AG08396 (cell line): ENCODE measurements at regions not wholly inside any gene's neighbourhood (a gene's known extent, or its start where the extent isn't known, plus 50 kb on each side); places are given as distances from the start of the nearest gene placed in this dataset.
"Not testable (repeated sequence)": the region's sequence is repeated elsewhere in the genome, so short reads cannot be mapped to it uniquely, and the experiment has no call there.

Experiments
- DNase-seq: peaks from one replicate; pipeline ENCODE4 v3.0.0; 2012; ENCODE audit warnings: low spot score, mixed read lengths

DNA sequence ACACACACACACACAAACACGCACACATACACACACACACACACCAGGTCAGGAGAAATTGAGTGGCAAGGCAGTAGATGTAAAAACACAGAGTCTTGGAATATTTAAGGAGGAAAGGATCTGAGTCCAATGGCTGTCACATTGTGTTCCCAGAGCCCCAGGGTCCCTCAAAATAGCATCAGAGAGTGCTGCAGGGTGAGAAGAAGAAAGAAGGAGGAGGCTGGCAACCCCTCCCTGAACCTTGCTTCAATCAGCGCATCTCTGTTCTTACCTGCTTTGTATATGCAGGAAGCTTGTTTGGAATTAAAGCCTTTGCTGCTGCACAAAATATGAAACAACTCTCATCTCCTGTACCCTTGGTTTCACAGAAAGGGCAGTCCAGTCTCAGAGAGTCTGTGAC lies 406.5 kb downstream of the MIAT start:
- DNase-seq, result no peak

DNA sequence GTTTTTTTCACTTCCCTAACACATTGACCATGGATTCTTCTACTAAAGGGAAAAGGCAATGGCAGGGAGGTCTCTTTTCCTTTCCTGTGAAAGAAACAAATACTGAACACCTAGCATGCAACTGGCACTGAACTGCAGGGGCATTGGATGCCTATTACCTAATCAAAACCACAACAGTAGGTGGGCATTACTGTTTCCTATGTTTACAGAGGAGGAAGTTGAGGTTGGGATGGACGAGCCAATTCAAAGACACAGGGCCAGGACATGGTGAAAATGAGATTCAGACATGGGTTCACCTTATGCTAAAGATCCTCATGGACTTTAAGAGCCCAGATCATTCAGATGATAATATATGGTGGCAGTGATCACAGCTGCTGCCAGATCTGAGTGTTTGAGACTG lies 407.0 kb downstream of the MIAT start:
- DNase-seq, result no peak

- no peak for DNase-seq
These were observed 407.9 kb downstream of the MIAT start for GRCh38 chr22:27065279-27065678.

GRCh38 chr22:27066856-27067255 lies 409.5 kb downstream of the MIAT start:
- DNase-seq, result no peak

DNA sequence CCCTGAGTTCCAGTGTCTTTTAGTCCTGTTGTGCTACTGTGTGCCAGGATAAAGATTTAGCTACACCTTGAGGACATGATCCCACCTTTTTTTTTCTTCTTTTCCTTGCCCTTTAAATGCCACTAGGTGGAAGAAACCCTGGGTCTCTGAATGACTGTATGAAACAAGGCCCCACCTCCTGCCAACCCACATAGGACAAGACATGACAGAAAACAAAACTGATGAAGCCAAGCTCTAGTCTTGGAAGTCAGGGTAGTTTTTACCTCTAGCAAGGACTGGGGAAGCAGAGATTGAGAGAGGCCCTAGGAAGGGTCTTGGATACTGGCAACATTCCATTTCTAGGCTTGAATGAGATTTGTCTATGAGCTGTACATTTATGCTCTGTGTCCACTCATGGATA lies 410.7 kb downstream of the MIAT start:
- no peak for DNase-seq

DNA sequence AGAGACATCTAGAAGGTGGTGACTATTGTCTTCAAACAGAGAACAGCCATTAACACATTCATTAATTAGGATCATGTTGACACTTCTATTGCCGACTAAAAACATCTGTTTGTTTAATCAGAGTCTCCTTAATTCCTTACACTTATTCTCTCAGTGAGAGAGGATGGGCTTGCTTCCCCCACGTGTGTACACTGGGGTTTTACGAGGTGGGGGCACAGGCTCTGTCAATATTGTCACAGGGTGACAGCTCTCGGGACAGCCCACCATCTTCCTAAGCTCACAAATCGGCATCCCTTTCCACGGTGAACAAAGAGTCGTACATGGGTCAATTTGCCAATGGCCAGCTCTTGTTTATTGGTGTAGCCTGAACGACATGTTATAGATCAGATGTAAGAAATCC lies 413.2 kb downstream of the MIAT start:
- no peak for DNase-seq

DNA sequence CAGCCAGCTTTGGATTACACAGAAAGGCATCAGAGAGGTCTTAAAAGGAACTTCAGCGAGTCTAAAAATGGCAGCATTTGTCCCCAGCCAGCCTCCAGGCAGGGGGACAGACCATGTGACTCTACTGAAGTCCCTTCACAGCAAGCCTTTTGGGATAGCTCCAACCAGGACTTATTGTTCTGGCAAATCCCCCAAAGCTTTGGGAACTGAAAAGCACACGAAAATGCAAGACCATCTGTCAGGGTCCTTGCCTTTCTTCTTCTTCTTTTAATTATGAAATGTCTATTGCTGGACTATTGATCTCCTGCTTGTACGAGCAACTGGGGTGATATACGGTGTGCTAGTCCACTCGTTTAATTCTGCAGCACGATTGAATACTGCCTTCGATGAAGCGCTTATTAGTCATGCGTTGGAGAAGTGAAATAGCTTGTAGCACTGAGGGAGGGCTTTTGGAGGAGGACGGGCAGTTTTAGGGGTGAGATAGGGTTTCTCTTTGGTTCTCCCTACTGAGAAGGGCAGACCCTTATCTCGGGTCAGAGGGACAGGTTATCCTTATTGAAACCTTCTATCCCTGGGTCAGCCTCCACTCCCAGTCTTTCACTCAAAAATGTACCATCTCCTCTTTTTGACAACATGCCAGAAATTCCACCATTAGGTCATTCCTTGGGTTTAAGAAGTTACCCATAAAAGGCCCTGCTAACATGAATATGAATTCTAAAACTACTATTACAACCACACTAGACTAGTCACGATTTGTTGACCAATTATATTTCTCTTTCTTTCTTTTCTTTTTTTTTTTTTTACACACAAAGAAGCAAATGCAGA lies 416.4 kb downstream of the MIAT start:
- no peak for DNase-seq

GRCh38 chr22:27075028-27075678 lies 417.8 kb downstream of the MIAT start:
- no peak for DNase-seq

- DNase-seq, result no peak
These were observed 418.5 kb downstream of the MIAT start for GRCh38 chr22:27075891-27076290.

- DNase-seq, result not testable (repeated sequence)
These were observed 420.7 kb downstream of the MIAT start for GRCh38 chr22:27078064-27078463.

DNA sequence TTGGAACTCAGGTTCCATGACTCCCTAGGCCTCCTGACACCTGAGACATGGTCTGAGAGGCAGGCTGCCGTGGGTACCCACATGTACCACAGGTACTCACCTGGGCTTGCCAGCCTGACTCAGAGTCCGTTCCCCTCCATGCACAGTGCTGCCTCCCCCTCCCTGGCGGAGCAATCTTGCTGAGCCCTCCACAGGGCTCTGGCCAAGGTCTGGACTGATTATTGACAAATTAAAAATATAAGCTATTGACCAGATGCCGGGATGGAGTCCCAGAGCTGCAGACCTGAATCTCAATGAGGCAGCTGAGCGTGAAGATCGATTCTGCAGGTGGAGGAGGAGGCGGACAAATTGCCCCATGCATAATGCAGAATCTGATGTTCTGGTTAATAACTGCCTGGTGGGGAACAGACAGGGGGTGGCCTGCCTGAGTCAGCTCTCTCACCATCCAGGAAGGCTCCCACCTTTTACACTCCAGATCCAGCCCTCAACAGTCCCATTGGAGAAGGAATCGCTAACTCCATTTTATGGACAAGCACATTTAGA lies 422.7 kb downstream of the MIAT start:
- DNase-seq, result no peak

DNA sequence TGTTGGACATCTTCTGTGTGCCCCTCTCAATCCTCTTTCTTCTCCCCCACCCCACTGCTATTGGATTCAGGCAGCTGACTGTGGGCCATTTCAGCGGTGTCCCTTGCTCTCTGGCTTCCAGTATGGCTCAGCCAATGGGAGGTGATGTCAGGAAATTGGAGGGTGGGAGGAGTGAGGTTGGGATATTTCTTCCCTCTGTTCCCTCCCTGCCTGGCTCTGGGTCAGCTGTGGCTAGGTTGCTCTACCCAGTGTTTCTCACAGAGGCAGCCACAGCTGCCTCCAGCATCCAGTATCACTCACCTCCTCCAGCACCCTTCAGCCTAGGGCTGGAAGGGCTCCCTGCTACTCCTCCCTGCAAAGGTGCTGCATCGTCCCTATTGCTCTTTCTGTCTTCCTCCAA lies 423.5 kb downstream of the MIAT start:
- no peak for DNase-seq

- DNase-seq, result no peak
These were observed 426.2 kb downstream of the MIAT start for GRCh38 chr22:27083610-27084009.

GRCh38 chr22:27084130-27084529 lies 426.7 kb downstream of the MIAT start:
- no peak for DNase-seq

GRCh38 chr22:27086080-27087044 lies 429.0 kb downstream of the MIAT start:
- DNase-seq, result no peak

DNA sequence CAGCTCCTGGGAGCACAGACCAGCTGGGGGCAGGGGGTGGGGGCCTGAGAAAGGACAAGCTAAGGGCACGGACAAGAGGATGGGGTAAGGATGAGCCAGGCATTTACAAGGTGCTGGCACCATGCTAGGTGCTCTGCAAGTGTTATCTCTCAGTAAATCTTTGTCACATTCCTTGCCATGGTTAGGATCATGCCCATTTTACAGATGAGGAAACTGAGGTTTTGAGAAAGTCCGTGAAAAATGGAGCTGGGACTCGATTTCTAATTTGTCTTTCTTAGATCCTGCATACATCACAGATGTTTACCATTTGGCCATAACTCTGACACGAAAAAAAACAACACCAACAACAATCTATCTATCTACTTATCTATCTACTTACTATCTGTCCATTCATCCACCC lies 429.7 kb downstream of the MIAT start:
- no peak for DNase-seq

- DNase-seq, result no peak
These were observed 430.6 kb downstream of the MIAT start for GRCh38 chr22:27088026-27088425.

- no peak for DNase-seq
These were observed 431.9 kb downstream of the MIAT start for GRCh38 chr22:27089264-27089663.

DNA sequence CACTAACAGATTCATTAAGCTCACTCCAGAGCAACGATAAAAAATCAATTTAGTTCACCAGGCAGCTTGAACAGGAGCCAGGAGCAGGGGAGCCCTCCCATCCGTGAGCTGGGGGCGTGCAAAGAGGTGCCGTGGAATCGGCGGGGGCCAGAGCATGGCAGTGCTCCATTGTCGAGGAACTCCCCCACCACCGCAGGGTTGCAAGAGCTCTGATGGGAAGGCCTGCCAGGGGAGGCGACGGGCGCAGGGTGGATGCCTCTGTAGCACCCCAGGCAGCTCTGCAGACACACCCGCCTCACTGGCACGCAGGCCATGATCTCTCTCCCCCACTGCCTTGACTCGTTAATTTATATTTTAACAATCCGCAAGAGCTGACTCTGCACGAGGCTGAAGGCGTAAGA lies 433.2 kb downstream of the MIAT start:
- no peak for DNase-seq

DNA sequence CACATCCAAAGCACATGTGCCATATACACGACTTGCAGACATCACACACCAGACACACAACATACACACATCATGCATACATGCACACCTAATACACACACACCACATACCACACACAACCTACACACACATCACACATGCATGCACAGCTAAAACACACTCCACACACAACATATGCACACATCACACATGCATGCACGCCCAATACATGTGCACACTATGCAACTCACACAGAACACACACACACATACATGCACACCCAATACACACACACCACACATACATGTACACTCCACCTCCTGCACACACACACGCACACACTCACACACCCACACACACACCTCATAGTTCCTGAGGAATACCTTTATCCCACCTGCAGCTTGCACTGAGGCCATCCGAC lies 436.0 kb downstream of the MIAT start:
- DNase-seq, result no peak

DNA sequence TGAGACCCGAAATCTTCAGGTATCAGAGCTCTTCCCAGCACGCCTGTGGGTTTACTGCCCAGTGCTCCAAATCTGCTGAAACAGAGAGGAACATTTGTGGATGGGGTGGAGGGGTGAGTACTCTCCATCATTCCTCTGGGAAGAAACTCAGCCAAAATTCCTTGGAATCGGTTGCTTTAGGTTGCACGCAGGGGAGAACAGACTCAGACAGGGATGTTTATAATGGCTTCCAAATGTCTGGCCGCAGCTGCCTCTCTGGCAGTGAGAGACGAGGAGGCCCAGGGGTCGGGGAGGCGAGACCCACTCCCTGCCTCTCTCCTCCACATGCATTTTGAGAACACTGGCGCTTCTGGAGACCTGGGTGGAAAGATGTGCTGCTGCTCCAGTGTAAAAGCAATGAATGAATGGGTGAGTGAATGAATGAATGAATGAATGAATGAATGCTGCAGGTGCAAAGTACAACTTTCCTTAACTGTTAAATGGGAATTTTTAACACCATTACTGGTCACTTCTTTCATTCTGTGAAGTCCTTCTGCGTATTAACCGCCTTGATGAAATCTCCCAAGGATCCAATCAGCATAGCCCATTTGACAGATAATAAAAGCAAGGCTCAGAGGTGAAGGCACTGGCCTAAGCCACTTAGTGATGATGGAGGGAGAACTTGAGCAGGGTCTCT lies 437.4 kb downstream of the MIAT start:
- DNase-seq, result peak; percentile 60

DNA sequence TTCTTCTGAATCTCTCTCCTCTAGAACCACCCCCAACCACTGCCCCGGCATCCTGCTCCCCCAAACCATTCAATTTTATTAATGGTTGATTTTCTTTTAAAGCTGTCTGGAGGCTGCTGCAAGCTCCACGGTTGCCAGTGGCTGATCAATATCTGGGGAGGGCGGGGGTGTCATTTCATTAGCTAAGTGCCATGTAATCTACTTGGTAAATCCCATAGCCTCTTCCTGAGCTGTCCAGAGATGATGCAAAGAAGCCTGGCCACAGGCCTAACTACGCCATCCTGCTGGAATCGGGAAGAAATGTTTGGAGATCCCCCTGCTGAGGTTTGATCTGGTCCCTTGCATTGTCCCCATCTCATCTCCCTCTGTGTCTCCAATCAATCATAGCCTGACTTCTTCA lies 440.1 kb downstream of the MIAT start:
- DNase-seq, result no peak
